ENCODE measurements at regions not wholly inside any gene's neighbourhood (a gene's known extent, or its start where the extent isn't known, plus 50 kb on each side); places are given as distances from the start of the nearest gene placed in this dataset.

DNA sequence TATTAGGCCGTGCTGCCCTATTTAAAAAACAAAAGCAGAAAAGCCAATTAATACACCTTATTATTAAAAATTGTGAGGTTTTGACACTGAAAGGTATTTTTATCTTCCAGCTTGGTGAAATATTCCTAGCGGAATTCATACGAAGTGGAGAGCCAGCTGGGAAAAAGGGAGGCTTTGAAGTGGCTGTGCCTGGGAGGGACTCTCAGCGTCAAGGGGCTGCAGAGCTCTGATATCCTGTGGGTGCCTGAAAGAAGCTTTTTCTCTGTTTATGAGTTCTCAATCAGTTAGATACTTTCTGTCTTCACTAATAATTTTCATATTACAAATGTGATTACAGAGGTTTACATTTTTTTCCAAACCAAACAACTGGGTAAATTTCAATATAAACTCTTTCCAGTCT is 140.2 kb upstream of the MIR17HG start:
- intact Hi-C loops (cut with micrococcal nuclease) = no loop called here
- CTCF ChIA-PET = no interaction called here

More for the DNA sequence above, 140.2 kb upstream of the MIR17HG start:
- DNase-seq (ENCODE audit: low read depth, low spot score) (no peak), ATAC-seq (no peak)
- BruUV-seq (replicated peaks) = no TSS peak
- no peak overlapping the region for H3K9ac ChIP-seq (ENCODE audit: low read length)
- no peaks in the 10 kb centered on the region for H3K79me2 ChIP-seq (ENCODE audit: insufficient read depth, low read length)
- H3K4me2 ChIP-seq (ENCODE audit: low read length) = no peak overlapping the region
- H4K20me1 ChIP-seq (ENCODE audit: insufficient read depth) = no peaks in the 10 kb centered on the region; the same call in 1 of the 2 replicates
- no peaks in the 10 kb centered on the region for H3K36me3 ChIP-seq (ENCODE audit: control insufficient read depth in 1 of 2, insufficient read depth in 2 of 2, low read length in 2 of 2)
- H3K9me2 ChIP-seq (ENCODE audit: insufficient read depth) = no peaks in the 10 kb centered on the region
- H3K27ac ChIP-seq (ENCODE audit: low read depth, low read length) = no peak overlapping the region
- no peak overlapping the region for H3K4me3 ChIP-seq (replicated peaks in 1 of 2; ENCODE audit: low read depth in 1 of 2, low read length in 2 of 2)
- ChIA-PET RAD21 (ENCODE audit: low non-redundant PET in 1 of 2, low total read pairs in 2 of 2, uncharacterized antibody in 2 of 2, unreplicated experiment in 2 of 2) (no interaction called here), POLR2A (no interaction called here)
- no peak for TF ChIP-seq YY1 (IDR thresholded peaks at IDR 0.05; ENCODE audit: extremely low read depth, insufficient replicate concordance, low read depth, low read length)
- TF ChIP-seq POLR2AphosphoS5 (IDR thresholded peaks at IDR 0.05; ENCODE audit: low read depth, low read length) = no peak
- no peak for TF ChIP-seq SRF (IDR thresholded peaks at IDR 0.05; ENCODE audit: low read depth)
- TF ChIP-seq EZH2 (IDR thresholded peaks at IDR 0.05) = no peak
- no peak for TF ChIP-seq SP1 (IDR thresholded peaks at IDR 0.05; ENCODE audit: low read depth)
- no peak for TF ChIP-seq ZFX (IDR thresholded peaks at IDR 0.05)
- TF ChIP-seq, protein P1, sequence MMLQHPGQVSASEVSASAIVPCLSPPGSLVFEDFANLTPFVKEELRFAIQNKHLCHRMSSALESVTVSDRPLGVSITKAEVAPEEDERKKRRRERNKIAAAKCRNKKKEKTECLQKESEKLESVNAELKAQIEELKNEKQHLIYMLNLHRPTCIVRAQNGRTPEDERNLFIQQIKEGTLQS (IDR thresholded peaks at IDR 0.05) = no peak
- TF ChIP-seq CBX3 (IDR thresholded peaks at IDR 0.05; ENCODE audit: low read depth) = no peak
- TF ChIP-seq, protein P2, sequence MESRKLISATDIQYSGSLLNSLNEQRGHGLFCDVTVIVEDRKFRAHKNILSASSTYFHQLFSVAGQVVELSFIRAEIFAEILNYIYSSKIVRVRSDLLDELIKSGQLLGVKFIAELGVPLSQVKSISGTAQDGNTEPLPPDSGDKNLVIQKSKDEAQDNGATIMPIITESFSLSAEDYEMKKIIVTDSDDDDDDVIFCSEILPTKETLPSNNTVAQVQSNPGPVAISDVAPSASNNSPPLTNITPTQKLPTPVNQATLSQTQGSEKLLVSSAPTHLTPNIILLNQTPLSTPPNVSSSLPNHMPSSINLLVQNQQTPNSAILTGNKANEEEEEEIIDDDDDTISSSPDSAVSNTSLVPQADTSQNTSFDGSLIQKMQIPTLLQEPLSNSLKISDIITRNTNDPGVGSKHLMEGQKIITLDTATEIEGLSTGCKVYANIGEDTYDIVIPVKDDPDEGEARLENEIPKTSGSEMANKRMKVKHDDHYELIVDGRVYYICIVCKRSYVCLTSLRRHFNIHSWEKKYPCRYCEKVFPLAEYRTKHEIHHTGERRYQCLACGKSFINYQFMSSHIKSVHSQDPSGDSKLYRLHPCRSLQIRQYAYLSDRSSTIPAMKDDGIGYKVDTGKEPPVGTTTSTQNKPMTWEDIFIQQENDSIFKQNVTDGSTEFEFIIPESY (IDR thresholded peaks at IDR 0.05; ENCODE audit: extremely low read depth, insufficient replicate concordance, low read length) = no peak
- TF ChIP-seq, protein P3, sequence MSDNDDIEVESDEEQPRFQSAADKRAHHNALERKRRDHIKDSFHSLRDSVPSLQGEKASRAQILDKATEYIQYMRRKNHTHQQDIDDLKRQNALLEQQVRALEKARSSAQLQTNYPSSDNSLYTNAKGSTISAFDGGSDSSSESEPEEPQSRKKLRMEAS (IDR thresholded peaks at IDR 0.05) = no peak
- TF ChIP-seq SIN3A (IDR thresholded peaks at IDR 0.05; ENCODE audit: low read depth) = no peak
- no peak for TF ChIP-seq CEBPB (IDR thresholded peaks at IDR 0.05; ENCODE audit: low read depth)
- no peak for TF ChIP-seq POLR2A (IDR thresholded peaks at IDR 0.05; ENCODE audit: borderline replicate concordance, extremely low read depth, insufficient read depth, insufficient read length)
- TF ChIP-seq EGR1 (IDR thresholded peaks at IDR 0.05; ENCODE audit: low read depth) = no peak
- TF ChIP-seq, protein P4, sequence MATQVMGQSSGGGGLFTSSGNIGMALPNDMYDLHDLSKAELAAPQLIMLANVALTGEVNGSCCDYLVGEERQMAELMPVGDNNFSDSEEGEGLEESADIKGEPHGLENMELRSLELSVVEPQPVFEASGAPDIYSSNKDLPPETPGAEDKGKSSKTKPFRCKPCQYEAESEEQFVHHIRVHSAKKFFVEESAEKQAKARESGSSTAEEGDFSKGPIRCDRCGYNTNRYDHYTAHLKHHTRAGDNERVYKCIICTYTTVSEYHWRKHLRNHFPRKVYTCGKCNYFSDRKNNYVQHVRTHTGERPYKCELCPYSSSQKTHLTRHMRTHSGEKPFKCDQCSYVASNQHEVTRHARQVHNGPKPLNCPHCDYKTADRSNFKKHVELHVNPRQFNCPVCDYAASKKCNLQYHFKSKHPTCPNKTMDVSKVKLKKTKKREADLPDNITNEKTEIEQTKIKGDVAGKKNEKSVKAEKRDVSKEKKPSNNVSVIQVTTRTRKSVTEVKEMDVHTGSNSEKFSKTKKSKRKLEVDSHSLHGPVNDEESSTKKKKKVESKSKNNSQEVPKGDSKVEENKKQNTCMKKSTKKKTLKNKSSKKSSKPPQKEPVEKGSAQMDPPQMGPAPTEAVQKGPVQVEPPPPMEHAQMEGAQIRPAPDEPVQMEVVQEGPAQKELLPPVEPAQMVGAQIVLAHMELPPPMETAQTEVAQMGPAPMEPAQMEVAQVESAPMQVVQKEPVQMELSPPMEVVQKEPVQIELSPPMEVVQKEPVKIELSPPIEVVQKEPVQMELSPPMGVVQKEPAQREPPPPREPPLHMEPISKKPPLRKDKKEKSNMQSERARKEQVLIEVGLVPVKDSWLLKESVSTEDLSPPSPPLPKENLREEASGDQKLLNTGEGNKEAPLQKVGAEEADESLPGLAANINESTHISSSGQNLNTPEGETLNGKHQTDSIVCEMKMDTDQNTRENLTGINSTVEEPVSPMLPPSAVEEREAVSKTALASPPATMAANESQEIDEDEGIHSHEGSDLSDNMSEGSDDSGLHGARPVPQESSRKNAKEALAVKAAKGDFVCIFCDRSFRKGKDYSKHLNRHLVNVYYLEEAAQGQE (IDR thresholded peaks at IDR 0.05; ENCODE audit: low read depth) = no peak
- TF ChIP-seq ELF1 (IDR thresholded peaks at IDR 0.05; ENCODE audit: borderline replicate concordance, low read depth) = no peak
- TF ChIP-seq, protein P5, sequence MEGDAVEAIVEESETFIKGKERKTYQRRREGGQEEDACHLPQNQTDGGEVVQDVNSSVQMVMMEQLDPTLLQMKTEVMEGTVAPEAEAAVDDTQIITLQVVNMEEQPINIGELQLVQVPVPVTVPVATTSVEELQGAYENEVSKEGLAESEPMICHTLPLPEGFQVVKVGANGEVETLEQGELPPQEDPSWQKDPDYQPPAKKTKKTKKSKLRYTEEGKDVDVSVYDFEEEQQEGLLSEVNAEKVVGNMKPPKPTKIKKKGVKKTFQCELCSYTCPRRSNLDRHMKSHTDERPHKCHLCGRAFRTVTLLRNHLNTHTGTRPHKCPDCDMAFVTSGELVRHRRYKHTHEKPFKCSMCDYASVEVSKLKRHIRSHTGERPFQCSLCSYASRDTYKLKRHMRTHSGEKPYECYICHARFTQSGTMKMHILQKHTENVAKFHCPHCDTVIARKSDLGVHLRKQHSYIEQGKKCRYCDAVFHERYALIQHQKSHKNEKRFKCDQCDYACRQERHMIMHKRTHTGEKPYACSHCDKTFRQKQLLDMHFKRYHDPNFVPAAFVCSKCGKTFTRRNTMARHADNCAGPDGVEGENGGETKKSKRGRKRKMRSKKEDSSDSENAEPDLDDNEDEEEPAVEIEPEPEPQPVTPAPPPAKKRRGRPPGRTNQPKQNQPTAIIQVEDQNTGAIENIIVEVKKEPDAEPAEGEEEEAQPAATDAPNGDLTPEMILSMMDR (IDR thresholded peaks at IDR 0.05 in 2 of 3, conservative IDR thresholded peaks at IDR 0.05 in 1 of 3; ENCODE audit: borderline replicate concordance in 1 of 3, insufficient read depth in 1 of 3, low read depth in 2 of 3, low read length in 2 of 3) = no peak
- H3K27me3 ChIP-seq (ENCODE audit: insufficient read depth, low read length) = peaks cover 3% of the 10 kb centered on the region; the same call in 1 of the 2 replicates
- H3K9me3 ChIP-seq (ENCODE audit: control insufficient read depth in 1 of 2, insufficient read depth in 1 of 2, low read depth in 1 of 2, low read length in 2 of 2) = no peaks in the 10 kb centered on the region
- H3K4me1 ChIP-seq (ENCODE audit: control insufficient read depth in 1 of 2, insufficient read depth in 2 of 2, low read length in 2 of 2) = no peaks in the 10 kb centered on the region
- no peak overlapping the region for H2AFZ ChIP-seq (ENCODE audit: low read depth, low read length, poor library complexity, severe bottlenecking)

Measured in HCT116 (cell line).